NK-92 treated with Interleukin-12 subunit alpha and Interleukin-12 subunit beta, amount 100 ng/mL, for 24 hours (cell line): ENCODE measurements at regions not wholly inside any gene's neighbourhood (a gene's known extent, or its start where the extent isn't known, plus 50 kb on each side); places are given as distances from the start of the nearest gene placed in this dataset.
"Not testable (repeated sequence)": the region's sequence is repeated elsewhere in the genome, so short reads cannot be mapped to it uniquely, and the experiment has no call there.

Experiments used
- DNase-seq: peaks from one replicate; lab custom pipeline; 2025; lab: John Stamatoyannopoulos, UW

DNA sequence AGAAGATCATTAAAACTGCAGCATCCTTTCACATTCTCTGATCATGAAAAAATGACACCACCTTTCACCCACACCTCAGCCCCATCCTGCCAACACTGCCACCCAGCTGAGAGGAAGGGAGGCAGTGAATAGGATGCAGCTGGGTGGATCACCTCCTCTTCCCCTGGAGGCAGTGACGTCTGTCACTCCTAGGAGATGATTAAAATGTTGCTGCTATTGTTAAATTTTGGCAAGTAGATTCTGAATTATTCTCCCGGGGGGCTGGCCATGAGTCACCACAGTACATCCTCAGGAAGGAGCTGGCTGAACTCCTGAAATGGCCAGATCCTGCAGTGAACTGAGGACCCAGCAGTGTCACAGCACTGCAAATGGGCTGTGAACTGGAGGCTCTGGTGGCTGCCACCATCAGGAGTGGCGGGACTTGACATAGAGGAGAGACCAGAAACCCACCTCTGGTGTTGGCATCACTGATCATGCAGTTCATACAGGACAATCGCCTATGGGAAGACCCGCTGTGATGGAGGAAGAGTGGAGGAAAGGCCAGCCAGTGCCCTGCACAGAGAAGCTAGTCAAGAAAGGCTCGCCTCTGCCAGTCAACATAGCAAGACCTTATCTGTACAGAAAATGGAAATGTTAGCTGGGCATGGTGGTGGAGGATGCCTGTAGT is 199.1 kb downstream of the FAM43A start:
- DNase-seq: no peak

DNA sequence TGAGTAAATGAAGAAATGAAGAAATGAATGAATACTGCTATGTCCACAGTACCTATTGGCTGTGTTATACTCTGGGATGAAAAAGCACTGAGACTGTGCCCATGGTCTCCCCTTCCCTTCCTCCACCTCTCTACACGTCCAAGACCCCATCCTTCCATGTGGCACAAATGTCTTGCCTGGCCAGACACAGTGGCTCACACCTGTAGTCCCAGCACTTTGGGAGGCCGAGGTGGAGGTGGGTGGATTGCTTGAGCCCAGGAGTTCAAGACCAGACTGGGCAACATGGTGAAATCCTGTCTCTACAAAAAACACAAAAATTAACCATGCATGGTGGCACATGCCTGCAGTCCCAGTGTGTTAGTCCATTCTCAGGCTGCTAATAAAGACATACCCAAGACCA is 200.1 kb downstream of the FAM43A start:
- DNase-seq: no peak

DNA sequence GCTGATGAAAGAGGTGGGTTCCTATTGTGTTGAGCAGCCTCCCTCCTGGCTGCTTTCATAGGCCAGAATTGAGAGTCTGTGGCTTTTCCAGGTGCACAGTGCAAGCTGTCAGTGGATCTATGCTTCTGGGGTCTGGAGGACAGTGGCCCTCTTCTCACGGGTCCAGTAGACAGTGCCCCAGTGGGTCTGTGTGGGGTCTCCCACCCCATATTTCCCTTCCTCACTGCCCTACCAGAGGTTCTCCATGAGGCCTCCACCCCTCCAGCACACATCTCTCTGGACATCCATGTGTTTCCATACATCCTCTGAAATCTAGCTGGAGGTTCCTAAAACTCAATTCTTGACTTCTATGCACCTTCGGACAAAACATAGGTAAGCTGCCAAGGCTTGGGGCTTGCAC is 201.2 kb downstream of the FAM43A start:
- DNase-seq: no peak

DNA sequence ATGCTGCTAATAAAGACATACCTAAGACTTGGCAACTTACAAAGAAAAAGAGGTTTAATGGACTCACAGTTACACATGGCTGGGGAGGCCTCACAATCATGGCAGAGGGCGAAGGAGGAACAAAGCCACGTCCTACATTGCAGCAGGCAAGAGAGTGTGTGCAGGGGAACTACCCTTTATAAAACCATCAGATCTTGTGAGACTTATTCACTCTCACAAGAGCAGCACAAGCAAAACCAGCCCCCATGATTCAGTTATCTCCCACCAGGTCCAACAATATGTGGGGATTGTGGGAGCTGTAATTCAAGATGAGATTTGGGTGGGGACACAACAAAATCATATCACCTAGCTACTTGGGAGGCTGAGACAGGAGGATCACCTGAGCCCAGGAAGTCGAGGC is 202.4 kb downstream of the FAM43A start:
- DNase-seq: not testable (repeated sequence)

DNA sequence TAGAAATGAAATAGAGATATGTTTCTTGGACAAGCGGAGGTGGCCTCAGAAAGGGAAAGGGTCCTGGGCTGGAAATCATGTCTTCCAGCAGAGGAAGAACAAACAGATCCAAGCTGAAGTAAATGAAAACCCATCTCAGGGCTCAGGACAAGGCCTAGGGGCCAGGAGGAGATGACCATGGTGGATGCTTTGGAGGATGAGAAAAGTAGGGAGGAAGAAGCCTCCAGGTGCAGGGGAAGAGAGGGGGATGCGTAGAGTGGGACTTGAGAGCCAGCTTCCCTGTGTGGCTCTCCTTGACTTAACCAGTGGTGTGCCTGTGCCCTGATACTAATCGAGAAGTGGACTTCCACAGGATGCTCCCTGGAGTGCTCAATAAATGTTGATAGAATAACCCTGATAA is 203.2 kb downstream of the FAM43A start:
- DNase-seq: no peak

DNA sequence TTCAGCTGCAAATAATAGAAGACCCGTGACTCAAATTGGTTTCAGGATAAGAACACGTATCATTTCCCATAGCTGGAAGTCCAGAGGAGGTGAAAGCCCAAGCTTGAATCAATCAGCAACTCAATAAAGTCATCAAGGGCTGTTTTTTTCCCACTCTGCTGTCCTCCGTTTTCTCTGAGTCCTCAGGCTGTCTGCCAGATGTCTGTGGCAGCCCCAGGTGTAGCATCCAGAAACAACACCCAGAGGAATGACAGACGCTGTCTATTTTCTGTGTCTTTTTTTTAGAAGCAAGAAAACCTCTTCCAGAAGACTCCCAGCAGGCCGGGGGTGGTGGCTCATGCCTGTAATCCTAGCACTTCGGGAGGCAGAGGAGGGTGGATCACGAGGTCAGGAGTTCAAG is 204.4 kb downstream of the FAM43A start:
- DNase-seq: no peak

DNA sequence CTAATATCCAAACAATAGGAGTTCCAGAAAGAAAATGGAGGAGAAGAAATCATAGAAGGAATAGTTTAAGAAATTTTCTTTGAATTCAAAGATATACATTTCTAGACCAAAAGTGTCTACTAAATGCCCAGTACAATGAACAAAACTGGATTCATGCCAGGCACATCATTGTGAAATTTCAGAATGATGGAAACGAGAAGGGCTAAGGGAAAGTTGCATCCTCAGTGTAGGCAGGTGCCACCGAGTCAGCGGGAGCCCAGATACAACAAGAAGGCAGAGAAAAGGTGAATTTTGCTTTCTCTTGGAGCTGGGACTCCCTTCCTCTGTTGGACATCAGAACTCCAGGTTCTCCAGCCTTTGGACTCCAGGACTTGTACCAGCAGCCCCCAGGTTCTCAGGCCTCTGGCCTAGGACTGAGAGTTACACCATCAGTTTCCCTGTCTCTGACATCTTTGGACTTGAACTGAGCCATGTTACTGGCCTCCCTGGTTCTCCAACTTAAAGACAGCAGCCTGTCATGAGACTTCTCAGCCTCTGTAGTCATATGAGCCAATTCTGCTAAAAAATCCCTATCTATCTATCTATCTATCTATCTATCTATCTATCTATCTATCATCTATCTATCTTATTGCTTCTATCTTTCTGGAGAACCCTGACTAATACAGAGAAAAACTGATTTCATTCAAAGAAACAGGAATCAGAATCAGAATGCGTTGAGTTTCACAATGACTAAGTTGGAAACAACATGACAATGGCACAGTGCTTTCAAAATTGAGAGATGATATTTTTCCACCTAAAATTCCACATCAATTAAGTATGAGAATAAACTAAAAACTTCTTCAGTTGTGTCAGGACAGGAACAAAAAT is 207.7 kb downstream of the FAM43A start:
- DNase-seq: no peak

DNA sequence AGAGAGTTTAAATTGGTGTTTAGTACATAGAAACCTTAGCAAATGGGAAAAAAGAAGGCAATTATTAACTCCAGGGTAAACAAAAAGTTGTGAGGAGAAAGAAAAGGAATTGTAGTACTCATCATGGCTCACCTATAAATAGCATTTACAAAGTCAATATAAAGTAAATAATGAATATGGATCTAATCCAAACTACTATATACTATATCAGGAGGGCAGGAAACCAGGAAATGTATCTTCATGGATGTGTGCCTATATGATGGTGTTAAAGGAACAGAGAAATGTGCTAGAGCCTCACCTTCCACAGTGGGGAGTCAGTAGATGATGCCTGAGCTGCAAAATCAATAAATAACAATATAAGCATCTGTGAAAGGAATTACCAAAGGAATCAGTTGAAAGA is 208.9 kb downstream of the FAM43A start:
- DNase-seq: no peak

DNA sequence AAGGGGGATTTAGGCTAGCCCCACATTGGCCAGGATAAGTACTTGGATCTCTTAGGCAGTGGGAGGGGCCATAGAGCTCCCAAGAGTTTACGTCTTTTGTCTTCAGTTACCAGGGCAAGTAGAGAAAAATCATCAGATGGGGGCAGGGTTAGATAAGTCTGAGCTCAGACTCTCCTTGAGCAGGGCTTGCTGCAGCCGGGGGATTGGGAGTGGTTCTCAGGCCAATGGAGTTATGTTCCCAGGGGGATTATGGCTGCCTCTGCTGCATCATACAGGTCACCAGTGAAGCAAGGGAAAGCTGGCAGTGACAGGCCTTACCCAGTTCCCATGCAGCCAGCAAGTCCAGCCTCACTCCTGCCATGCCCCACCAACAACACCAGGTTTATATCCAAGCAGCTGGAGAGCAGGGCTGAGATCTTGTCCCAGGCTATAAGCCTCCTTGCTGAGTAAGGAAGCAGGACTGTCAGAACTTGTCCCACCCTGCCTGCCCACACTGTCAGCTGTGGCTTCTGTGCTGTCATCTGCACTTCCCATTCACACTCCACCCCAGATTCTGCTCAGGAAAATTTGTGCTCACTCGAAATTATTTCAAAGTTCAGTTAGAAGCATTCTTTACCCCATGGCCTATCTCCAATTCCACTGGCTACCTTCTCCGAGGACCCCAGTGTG is 215.3 kb downstream of the FAM43A start:
- no peak for DNase-seq

DNA sequence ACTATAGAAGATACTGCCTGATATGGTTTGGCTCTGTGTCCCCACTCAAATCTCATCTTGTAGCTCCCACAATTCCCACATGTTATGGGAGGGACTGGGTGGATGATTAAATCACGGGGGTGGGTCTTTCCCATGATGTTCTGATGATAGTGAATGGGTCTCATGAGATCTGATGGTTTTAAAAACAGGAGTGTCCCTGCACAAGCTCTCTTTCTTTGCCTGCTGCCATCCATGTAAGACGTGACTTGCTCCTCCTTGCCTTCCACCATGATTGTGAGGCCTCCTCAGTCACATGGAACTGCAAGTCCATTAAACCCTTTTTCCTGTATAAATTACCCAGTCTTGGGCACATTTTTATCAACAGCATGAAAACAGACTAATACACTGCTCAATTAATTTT is 217.8 kb downstream of the FAM43A start:
- DNase-seq: not testable (repeated sequence)

DNA sequence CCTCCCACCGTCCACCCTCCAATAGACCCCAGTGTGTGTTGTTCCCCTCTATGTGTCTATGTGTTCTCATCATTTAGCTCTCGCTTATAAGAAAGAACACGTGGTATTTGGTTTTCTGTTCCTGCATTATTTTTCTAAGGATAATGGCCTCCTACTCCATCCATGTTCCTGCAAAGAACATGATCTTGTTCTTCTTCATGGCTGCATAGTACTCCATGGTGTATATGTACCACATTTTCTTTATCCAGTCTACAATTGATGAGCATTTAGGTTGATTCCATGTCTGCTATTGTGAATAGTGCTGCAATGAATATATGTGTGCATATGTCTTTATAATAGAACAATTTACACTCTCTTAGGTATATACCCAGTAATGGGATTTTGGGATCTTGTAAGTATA is 219.3 kb downstream of the FAM43A start:
- not testable (repeated sequence) for DNase-seq

DNA sequence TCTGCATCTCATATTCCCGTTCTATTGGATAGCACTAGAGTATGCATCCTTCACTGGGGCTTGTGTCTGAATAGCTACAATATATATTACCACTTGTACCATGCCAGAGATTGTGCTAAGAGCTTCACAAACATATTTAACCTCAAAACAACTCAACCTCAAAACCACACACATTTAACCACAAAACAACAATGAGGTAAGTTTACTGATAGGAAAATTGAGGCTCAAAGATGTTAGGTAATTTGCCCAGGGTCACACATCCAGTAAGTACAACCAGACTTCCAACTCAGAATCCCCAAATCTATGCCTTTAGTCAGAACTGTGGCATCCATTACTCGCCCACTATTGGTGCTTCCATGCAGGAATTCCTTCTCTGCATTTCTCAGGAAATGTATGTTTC is 220.0 kb downstream of the FAM43A start:
- no peak for DNase-seq

DNA sequence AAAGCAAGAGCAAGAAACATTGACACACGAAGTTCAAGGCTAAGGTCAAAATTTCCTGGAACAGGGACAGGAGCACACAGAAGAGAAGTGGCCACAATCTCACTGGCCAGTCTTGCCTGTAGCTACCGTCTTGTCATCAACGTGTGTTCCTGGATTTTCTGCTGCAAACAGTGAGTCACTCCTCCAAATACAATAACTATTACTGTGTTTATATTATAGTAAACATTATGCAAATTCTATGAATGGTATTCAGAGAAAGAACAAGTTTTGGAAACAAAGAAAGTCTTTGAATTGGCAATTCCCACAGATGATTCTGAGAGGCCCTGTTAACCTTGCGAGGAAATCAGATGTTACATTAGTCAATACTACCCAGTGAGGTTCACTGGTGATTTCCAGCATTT is 220.5 kb downstream of the FAM43A start:
- DNase-seq: no peak

DNA sequence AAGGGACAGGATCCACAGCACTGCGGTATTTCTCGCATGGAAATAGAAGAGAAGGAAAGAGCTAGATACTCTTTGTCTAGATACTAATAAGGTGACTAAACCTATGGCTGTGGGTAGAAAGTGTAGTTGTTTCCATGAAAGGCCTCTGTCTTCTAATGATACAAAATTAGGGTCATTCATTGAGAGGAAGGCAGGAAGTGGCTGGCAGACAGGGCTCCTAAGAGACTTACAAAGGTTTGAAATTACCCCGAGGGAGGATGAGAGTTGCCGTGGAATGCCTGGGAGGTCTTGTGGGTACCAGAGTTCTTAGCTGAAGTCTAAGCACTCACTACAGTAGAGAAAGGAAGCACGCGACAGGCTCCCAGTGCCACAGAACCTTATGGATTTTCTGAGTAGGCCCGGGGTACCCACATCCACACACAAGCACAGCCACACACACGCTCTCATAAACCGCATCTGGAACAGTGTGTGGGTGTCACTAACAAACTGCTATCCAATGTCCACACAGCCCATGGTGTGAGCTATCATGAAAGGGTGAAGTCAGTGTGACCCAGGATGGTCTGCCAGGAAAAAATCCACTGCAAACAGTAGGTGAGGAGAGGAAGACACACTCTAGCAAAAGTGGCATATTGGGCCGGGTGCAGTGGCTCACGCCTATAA is 221.4 kb downstream of the FAM43A start:
- DNase-seq: no peak

DNA sequence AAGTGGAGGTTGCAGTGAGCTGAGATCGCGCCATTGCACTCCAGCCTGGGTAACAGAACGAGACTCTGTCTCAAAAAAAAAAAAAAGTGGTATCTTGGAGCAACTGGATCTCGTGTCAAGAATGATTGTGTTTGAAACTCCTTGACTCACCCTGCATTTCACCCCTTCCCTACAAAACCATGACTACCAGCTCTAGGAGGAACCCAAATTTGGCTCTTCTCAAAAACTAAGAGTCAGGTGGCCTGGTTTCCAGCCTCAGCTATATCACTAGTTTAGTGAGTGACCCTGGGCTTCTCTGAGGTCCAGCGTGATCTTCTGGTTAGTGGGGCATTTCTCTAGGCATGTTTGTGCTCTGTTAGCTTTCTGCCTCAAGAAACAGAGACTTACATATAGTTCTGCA is 222.1 kb downstream of the FAM43A start:
- no peak for DNase-seq

DNA sequence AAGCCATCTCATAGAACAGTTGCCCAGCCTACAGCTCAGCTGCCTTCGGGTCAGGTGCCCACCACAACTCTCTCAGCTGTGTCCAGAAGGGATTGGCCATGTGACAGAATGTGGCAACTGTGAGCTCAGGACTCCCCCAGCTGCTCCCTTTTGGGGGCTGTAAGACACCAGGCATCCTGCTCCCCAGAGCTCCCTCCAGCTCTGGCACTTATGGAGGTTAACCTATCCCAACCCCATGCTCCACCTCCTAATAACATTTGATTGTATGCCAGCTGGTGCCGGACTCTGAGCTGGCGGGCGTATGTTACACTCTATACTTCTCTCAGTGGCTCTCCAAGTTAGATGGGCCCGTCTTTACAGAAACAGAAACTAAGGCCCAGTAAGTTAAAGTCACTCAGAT is 222.8 kb downstream of the FAM43A start:
- no peak for DNase-seq

DNA sequence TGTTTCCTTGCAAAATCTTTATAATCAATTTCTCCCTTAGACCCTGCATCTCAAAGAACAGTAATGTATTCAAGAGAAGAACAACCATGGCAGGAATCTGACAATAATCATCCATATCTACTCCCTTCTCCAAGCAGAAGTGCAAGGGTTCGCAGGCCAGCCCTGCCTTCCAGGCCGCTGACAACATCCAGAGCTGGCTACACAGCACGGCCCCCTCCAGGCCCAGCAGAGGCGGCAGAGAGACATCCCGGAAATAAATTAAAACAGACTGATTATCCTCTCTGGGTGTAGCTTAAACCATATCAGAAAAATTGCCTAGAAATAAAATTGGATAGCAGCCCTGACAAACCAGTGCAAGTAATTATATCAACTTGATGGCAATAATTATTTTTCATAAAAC is 223.3 kb downstream of the FAM43A start:
- DNase-seq: no peak

DNA sequence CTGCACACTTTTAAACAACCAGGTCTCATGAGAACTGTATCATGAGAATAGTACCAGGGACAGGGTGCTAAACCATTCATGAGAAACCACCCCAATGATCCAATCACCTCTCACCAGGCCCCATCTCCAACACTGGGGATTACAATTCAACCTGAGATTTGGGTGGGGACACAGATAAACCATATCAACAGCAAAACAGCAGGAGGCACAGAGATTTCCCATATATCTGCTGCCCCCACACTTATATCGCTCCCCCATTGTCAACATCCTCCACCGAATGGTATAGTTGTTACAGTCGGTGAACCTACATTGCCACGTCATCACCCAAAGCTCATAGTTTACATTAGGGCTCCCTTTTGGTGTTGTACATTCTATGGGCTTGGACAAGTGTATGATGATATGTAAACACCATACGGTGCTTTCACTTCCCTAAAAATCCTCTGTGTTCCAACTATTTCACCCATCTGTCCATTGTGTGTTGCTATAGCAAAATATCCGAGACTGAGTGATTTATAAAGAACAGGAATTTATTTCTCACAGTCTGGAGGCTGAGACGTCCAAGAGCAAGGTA is 224.8 kb downstream of the FAM43A start:
- no peak for DNase-seq

DNA sequence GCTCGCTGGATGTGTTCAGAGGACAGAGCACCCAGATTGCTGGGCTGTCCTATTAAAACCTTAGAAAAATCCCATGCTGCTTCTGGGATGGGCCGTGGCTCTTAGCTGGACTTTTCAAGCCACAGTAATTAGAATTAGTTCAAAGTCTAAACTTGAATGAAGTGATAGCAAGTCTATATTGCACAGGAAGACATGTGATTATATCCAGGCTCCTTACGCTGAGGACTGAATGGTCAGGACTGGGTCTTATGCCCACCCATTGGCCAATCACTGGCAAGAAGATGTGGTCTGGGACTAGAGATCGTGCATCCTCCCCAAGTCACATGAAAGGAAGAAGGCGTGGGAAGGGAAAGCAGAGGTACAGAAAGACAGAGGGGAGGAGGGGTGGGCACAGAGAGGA is 227.6 kb downstream of the FAM43A start:
- no peak for DNase-seq

DNA sequence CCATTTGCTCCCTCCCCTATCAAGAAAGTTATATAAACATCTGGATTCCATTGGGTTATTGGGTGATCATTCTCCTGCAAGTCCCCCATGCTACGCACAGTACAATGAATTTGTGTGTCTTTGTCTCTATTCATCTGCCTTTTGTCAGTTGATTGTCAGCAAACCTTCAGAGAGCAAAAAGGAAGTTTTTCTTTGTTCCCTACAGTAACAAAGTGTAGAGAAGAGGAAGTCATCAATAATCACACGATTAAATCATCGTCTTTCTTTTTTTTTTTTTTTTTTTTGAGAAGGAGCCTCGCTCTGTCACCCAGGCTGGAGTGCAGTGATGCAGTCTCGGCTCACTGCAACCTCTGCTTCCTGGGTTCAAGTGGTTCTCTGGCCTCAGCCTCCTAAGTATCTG is 239.2 kb downstream of the FAM43A start:
- DNase-seq: not testable (repeated sequence)

DNA sequence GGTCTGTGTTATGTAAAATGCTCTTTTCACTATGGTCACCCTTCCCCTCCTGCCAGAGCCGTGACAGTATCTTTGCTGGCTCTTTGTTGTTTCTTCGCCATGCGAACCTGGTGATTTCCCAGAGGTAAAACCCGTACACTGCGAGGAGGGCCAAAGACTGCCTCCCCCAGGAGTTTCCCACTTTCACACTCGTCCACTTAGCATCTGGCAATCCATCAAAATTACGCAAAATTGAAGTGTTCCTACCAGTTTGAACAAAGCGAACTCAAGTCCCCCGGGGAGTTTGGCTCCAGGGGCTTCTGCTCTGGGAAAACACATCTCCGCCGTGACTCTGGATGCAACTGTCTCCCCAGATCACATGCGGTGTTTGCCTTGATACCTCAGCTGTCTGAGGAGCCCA is 239.9 kb downstream of the FAM43A start:
- DNase-seq: no peak

DNA sequence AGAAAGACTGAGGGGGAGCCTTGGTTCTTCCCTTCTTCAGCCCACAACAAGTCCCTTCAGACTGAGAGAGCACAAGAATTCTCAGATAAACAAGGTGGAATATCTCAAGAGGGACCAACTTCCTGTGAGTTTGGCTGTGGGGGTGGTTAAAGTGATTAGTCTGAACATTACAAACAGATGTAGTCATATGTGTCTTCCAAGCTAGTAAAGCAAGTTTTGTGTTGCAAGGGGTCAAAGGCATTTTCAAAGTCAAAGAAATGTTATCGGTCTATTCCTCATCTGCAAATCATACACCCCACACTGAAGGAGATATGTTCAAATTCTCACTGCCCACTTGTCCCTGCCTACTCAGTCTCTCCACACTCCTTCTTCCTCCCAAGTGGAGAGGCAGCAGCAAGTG is 242.5 kb downstream of the FAM43A start:
- no peak for DNase-seq
